Endothelial cell of umbilical vein (primary cell): ENCODE measurements at regions not wholly inside any gene's neighbourhood (a gene's known extent, or its start where the extent isn't known, plus 50 kb on each side); places are given as distances from the start of the nearest gene placed in this dataset.

ENCODE experiments used
- BruUV-seq: library from RNA; stranded (reverse); fragments of 400-500 nt; replicated peaks from 2 replicates; lab custom pipeline; 2021; lab: Mats Ljungman, UMichigan
- CTCF ChIA-PET: fragments of 300-600, 350-600 bp; sonication (Branson Sonifier 250); formaldehyde crosslinking; loops from one replicate; lab custom pipeline; 2021; ENCODE audit warnings: antibody characterized with exemption, inconsistent platforms; lab: Charles Lee
- POLR2A ChIA-PET: fragments of 300-600, 350-600 bp; sonication (Branson Sonifier 250); formaldehyde crosslinking; loops from one replicate; lab custom pipeline; 2021; ENCODE audit warnings: antibody characterized with exemption, inconsistent platforms; lab: Charles Lee
- DNase-seq: peaks from one replicate; pipeline ENCODE4 v3.0.0-alpha.2; 2011; ENCODE audit warnings: low read depth, low spot score
- FAIRE-seq: peaks from 2 replicates; lab custom pipeline; 2011; peaks lifted over from hg19 to GRCh38; lab: Jason Lieb, UNC
- H2AFZ ChIP-seq: 2 replicates; pipeline ENCODE4 v1.6.0; 2012; ENCODE audit warnings: low read depth, low read length, control low read depth, inconsistent platforms
- H3K27ac ChIP-seq: 2 replicates; pipeline ENCODE4 v1.5.1; 2011; ENCODE audit warnings: low read depth, mild to moderate bottlenecking, control low read depth, low read length, moderate library complexity; ENCODE audit not compliant: insufficient read depth
- H3K27me3 ChIP-seq, 2 experiments: 2 replicates each; pipeline versions ENCODE4 v1.6.0 to v1.6.1; 2011; ENCODE audit warnings: low read length in 2 of 2, mixed read lengths in 1 of 2; ENCODE audit not compliant: control insufficient read depth in 2 of 2, insufficient read depth in 2 of 2
- H3K36me3 ChIP-seq, 2 experiments: 2 replicates in 1 of 2; 3 replicates in 1 of 2; pipeline ENCODE4 v1.5.1; 2011; ENCODE audit warnings: low read length in 2 of 2, mild to moderate bottlenecking in 1 of 2, moderate library complexity in 1 of 2; ENCODE audit not compliant: control insufficient read depth in 2 of 2, insufficient read depth in 2 of 2; ENCODE audit errors: extremely low read depth in 1 of 2
- H3K4me1 ChIP-seq: 3 replicates; pipeline ENCODE4 v1.5.1; 2011; ENCODE audit warnings: mild to moderate bottlenecking, low read length; ENCODE audit not compliant: control insufficient read depth, insufficient read depth; ENCODE audit errors: extremely low read depth
- H3K4me2 ChIP-seq: 2 replicates; pipeline ENCODE4 v1.6.1; 2011; ENCODE audit warnings: low read length, control low read depth, mixed read lengths; ENCODE audit not compliant: insufficient read depth
- H3K4me3 ChIP-seq, 3 experiments: fragments of 200-600 bp in 1 of 3; sonication (generic), shearing (Covaris generic) in 1 of 3; replicated peaks in 1 of 3; 2 replicates each; pipeline ENCODE4 v1.5.1; 2011 to 2016; ENCODE audit warnings: control low read depth in 3 of 3, low read length in 3 of 3, mild to moderate bottlenecking in 2 of 3, inconsistent platforms in 1 of 3, low read depth in 1 of 3, moderate library complexity in 1 of 3; ENCODE audit not compliant: insufficient read depth in 1 of 3
- H3K79me2 ChIP-seq: 2 replicates; pipeline ENCODE4 v1.6.0; 2012; ENCODE audit warnings: low read length, inconsistent platforms; ENCODE audit not compliant: control insufficient read depth, insufficient read depth
- H3K9ac ChIP-seq: replicated peaks from 2 replicates; pipeline ENCODE3; 2011; ENCODE audit warnings: low read length, control low read depth; ENCODE audit not compliant: insufficient read depth; ENCODE audit errors: extremely low read depth
- H3K9me1 ChIP-seq: replicated peaks from 3 replicates; pipeline ENCODE4 v1.6.0; 2011; ENCODE audit warnings: mild to moderate bottlenecking, low read length; ENCODE audit not compliant: control insufficient read depth, insufficient read depth; ENCODE audit errors: extremely low read depth
- H3K9me3 ChIP-seq: replicated peaks from 2 replicates; pipeline ENCODE4 v1.5.1; 2012; ENCODE audit warnings: low read length, inconsistent platforms; ENCODE audit not compliant: control insufficient read depth, insufficient read depth
- H4K20me1 ChIP-seq: replicated peaks from 2 replicates; pipeline ENCODE3; 2011; ENCODE audit warnings: mild to moderate bottlenecking, low read length; ENCODE audit not compliant: control insufficient read depth, insufficient read depth; ENCODE audit errors: extremely low read depth
- EZH2 ChIP-seq: IDR thresholded peaks from 2 replicates; pipeline ENCODE4 v1.6.1; 2012; ENCODE audit warnings: borderline replicate concordance, low read depth, mild to moderate bottlenecking, moderate library complexity, low read length, inconsistent platforms; ENCODE audit not compliant: severe bottlenecking
- FOS ChIP-seq: IDR thresholded peaks from 2 replicates; pipeline ENCODE4 v1.6.1; 2011; ENCODE audit warnings: mild to moderate bottlenecking, low read length, moderate library complexity, borderline replicate concordance; ENCODE audit not compliant: insufficient read depth
- GATA2 ChIP-seq: IDR thresholded peaks from 2 replicates; pipeline ENCODE4 v1.7.0; 2011; ENCODE audit warnings: low read depth, mild to moderate bottlenecking, moderate library complexity, mixed read lengths, low read length; ENCODE audit not compliant: insufficient read length, insufficient read depth
- JUN ChIP-seq: IDR thresholded peaks from 2 replicates; pipeline ENCODE4 v1.6.1; 2011; ENCODE audit warnings: borderline replicate concordance, low read depth; ENCODE audit not compliant: insufficient read length, insufficient read depth
- MYC ChIP-seq: IDR thresholded peaks from one replicate; pipeline ENCODE4 v1.6.1; 2011; ENCODE audit warnings: mild to moderate bottlenecking, low read depth, low read length
- POLR2A ChIP-seq: IDR thresholded peaks from 2 replicates; pipeline ENCODE4 v1.6.1; 2012; ENCODE audit warnings: low read depth, mild to moderate bottlenecking, control low read depth, low read length
- POLR2AphosphoS5 ChIP-seq: IDR thresholded peaks from 2 replicates; pipeline ENCODE4 v1.6.1; 2012; ENCODE audit warnings: low read depth, mild to moderate bottlenecking, control low read depth, low read length, moderate library complexity; ENCODE audit not compliant: insufficient read depth
- dilution Hi-C: fragments of 300-500 bp; cut with MboI; formaldehyde crosslinking; loops from one replicate; pipeline ENCODE4 v1.15.0; 2019; ENCODE audit warnings: low sequenced_read_pairs; ENCODE audit not compliant: extremely low pct_ligation_motif_present
- intact Hi-C: fragments of 100-400 bp; cut with micrococcal nuclease; formaldehyde crosslinking; loops from one replicate; pipeline ENCODE4 v1.10.0; 2022
- TF ChIP-seq, protein P1 (sequence below), 2 donors: IDR thresholded peaks; 1 replicate in 1 of 2; 2 replicates in 1 of 2; pipeline ENCODE4 v1.5.1; 2011; ENCODE audit warnings: low read length in 2 of 2, mild to moderate bottlenecking in 2 of 2, moderate library complexity in 2 of 2, control low read depth in 1 of 2, inconsistent platforms in 1 of 2, low read depth in 1 of 2; ENCODE audit not compliant: insufficient read depth in 1 of 2; ENCODE audit errors: extremely low read depth in 1 of 2
- TF ChIP-seq, protein P2 (sequence below): IDR thresholded peaks from 2 replicates; pipeline ENCODE4 v1.6.1; 2011; ENCODE audit not compliant: insufficient read depth, insufficient read length

DNA sequence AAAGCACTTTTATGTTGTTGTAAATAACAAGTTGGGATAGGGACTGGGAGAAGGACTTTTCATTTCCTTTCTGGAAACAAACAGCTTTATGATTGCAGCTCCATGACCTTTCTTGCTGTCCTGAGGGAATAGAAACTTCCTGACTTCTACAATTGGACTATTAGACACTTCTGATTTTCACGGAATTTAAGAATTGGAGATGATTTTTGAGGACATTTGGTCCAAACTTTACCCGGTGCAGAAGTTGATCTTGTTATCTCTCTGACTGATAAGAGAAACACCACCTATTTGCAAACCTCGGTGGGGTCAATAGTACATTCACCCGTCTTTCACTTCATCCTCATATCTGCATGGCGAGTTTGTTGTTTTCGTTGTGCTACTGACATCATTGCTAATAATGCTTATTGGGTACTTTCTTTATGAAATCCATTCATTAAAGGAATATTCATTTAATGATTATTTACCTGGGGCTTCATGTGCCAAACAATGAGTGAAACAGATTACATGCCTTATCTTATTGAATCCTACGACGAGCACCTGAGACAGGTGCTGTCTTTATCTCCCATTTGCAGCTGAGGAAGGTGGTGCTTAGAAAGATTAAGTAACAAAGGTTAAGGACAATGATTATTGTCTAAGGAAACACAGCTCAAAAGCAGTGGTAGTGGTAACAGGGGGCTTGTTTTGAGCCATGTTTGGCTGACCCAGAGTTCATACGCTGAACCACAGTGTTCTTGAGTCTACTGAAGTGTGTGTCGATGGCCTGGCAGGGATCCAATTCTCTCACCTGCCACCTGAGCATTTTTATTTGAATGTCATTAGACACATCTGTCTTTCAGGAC, 176.9 kb upstream of the FAM20A start:
- peak overlapping the region; percentile 67 for H2AFZ ChIP-seq
- no peak for FAIRE-seq
- CTCF ChIA-PET = interaction anchor here (0.7 to 4.7 kb wide), 13 partner anchors 11 to 469 kb away, joined by 3 to 40 read pairs (median 7); no protein-coding TSS in a partner anchor

More for the DNA sequence above, 176.9 kb upstream of the FAM20A start:
- Histone ChIP-seq H3K27me3 (no peaks in the 10 kb centered on the region), H4K20me1 (no peaks in the 10 kb centered on the region), H3K9me3 (no peaks in the 10 kb centered on the region), H3K79me2 (no peaks in the 10 kb centered on the region), H3K4me3 (no peak overlapping the region), H3K9ac (peak overlapping the region; percentile 24), H3K36me3 (no peaks in the 10 kb centered on the region), H3K9me1 (no peaks in the 10 kb centered on the region), H3K27ac (no peak overlapping the region), H3K4me1 (peaks cover 36% of the 10 kb centered on the region), H3K4me2 (peak overlapping the region; percentile 70)
- no TSS peak for BruUV-seq
- DNase-seq = no peak
- POLR2A ChIA-PET = no interaction called here
- dilution Hi-C loops = no loop called here
- intact Hi-C loops = loop anchor here (1.0 to 10.0 kb wide), 8 partner anchors 16 to 617 kb away; partner anchors contain the start of gene ABCA5
- TF ChIP-seq GATA2 (no peak), POLR2AphosphoS5 (no peak), JUN (no peak), FOS (no peak), MYC (no peak), POLR2A (no peak), EZH2 (no peak)
- TF ChIP-seq, protein P1, sequence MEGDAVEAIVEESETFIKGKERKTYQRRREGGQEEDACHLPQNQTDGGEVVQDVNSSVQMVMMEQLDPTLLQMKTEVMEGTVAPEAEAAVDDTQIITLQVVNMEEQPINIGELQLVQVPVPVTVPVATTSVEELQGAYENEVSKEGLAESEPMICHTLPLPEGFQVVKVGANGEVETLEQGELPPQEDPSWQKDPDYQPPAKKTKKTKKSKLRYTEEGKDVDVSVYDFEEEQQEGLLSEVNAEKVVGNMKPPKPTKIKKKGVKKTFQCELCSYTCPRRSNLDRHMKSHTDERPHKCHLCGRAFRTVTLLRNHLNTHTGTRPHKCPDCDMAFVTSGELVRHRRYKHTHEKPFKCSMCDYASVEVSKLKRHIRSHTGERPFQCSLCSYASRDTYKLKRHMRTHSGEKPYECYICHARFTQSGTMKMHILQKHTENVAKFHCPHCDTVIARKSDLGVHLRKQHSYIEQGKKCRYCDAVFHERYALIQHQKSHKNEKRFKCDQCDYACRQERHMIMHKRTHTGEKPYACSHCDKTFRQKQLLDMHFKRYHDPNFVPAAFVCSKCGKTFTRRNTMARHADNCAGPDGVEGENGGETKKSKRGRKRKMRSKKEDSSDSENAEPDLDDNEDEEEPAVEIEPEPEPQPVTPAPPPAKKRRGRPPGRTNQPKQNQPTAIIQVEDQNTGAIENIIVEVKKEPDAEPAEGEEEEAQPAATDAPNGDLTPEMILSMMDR (IDR thresholded peaks at IDR 0.05; ENCODE audit: extremely low read depth in 1 of 2, insufficient read depth in 1 of 2, low read depth in 1 of 2, low read length in 2 of 2) = no peak
- TF ChIP-seq, protein P2, sequence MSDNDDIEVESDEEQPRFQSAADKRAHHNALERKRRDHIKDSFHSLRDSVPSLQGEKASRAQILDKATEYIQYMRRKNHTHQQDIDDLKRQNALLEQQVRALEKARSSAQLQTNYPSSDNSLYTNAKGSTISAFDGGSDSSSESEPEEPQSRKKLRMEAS = no peak
